ENCODE measurements at regions not wholly inside any gene's neighbourhood (a gene's known extent, or its start where the extent isn't known, plus 50 kb on each side); places are given as distances from the start of the nearest gene placed in this dataset.

DNA sequence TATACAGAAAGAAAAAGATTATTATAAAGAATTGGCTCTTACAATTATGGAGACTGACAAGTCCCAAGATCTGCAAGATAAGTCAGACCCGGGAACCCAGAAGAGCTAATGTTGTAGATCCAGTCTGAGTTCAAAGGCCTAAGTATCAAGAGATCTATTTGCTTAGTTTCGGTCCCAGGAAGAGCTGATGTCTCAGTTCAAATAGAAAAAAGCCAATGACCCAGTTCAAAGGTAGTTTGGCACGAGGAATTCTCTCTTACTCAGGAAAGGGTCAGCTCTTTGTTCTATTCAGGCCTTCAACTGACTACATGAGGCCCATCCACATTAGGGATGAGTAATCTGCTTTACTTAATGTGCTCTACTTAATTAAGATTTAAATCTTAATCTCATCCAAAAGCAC is 128.3 kb upstream of the PLCXD3 start:
- no peaks in the 10 kb centered on the region for H3K4me1 ChIP-seq (ENCODE audit: control insufficient read depth, insufficient read depth, low read length)
- intact Hi-C loops (cut with micrococcal nuclease) (loop anchor here (5.0 kb wide), 1 partner anchor 366 kb away; no protein-coding TSS in a partner anchor), in situ Hi-C loops (cut with MboI; ENCODE audit: low sequenced_read_pairs) (loop anchor here (25.0 kb wide), 1 partner anchor 726 kb away; the partner anchor contains the start of gene C7), dilution Hi-C loops (cut with HindIII; ENCODE audit: low sequenced_read_pairs, unreplicated experiment) (no loop called here)
- ATAC-seq (ENCODE audit: low read depth): no peak
- H3K36me3 ChIP-seq (ENCODE audit: control insufficient read depth, insufficient read depth, low read length): no peaks in the 10 kb centered on the region
- TF ChIP-seq, protein P1, sequence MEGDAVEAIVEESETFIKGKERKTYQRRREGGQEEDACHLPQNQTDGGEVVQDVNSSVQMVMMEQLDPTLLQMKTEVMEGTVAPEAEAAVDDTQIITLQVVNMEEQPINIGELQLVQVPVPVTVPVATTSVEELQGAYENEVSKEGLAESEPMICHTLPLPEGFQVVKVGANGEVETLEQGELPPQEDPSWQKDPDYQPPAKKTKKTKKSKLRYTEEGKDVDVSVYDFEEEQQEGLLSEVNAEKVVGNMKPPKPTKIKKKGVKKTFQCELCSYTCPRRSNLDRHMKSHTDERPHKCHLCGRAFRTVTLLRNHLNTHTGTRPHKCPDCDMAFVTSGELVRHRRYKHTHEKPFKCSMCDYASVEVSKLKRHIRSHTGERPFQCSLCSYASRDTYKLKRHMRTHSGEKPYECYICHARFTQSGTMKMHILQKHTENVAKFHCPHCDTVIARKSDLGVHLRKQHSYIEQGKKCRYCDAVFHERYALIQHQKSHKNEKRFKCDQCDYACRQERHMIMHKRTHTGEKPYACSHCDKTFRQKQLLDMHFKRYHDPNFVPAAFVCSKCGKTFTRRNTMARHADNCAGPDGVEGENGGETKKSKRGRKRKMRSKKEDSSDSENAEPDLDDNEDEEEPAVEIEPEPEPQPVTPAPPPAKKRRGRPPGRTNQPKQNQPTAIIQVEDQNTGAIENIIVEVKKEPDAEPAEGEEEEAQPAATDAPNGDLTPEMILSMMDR (conservative IDR thresholded peaks at IDR 0.05; ENCODE audit: low read depth, low read length): no peak
- TF ChIP-seq POLR2A (IDR thresholded peaks at IDR 0.05; ENCODE audit: low read depth, low read length) (no peak), RFX5 (IDR thresholded peaks at IDR 0.05; ENCODE audit: low read depth, low read length) (no peak), RCOR1 (IDR thresholded peaks at IDR 0.05; ENCODE audit: insufficient replicate concordance, low read length) (no peak), RAD21 (IDR thresholded peaks at IDR 0.05; ENCODE audit: low read length) (no peak), CEBPB (IDR thresholded peaks at IDR 0.05; ENCODE audit: low read depth, low read length) (no peak), BHLHE40 (IDR thresholded peaks at IDR 0.05; ENCODE audit: low read depth, low read length) (no peak), MXI1 (IDR thresholded peaks at IDR 0.05; ENCODE audit: borderline replicate concordance, low read depth, low read length) (no peak), NFE2L2 (IDR thresholded peaks at IDR 0.05; ENCODE audit: low read depth, low read length) (no peak), CHD1 (IDR thresholded peaks at IDR 0.05; ENCODE audit: low read depth, low read length) (no peak), MAZ (IDR thresholded peaks at IDR 0.05; ENCODE audit: borderline replicate concordance, low read depth, low read length) (no peak), SMC3 (IDR thresholded peaks at IDR 0.05; ENCODE audit: low read depth, low read length) (no peak), MAFK (IDR thresholded peaks at IDR 0.05; ENCODE audit: low read depth, low read length) (no peak), FOS (IDR thresholded peaks at IDR 0.05; ENCODE audit: low read depth, low read length) (no peak)
- TF ChIP-seq, protein P2, sequence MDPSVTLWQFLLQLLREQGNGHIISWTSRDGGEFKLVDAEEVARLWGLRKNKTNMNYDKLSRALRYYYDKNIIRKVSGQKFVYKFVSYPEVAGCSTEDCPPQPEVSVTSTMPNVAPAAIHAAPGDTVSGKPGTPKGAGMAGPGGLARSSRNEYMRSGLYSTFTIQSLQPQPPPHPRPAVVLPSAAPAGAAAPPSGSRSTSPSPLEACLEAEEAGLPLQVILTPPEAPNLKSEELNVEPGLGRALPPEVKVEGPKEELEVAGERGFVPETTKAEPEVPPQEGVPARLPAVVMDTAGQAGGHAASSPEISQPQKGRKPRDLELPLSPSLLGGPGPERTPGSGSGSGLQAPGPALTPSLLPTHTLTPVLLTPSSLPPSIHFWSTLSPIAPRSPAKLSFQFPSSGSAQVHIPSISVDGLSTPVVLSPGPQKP (IDR thresholded peaks at IDR 0.05; ENCODE audit: borderline replicate concordance, low read depth, low read length): no peak
- TF ChIP-seq, protein P3, sequence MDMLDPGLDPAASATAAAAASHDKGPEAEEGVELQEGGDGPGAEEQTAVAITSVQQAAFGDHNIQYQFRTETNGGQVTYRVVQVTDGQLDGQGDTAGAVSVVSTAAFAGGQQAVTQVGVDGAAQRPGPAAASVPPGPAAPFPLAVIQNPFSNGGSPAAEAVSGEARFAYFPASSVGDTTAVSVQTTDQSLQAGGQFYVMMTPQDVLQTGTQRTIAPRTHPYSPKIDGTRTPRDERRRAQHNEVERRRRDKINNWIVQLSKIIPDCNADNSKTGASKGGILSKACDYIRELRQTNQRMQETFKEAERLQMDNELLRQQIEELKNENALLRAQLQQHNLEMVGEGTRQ (IDR thresholded peaks at IDR 0.05; ENCODE audit: low read depth, low read length): no peak
- no peak overlapping the region for H2BK5ac ChIP-seq (ENCODE audit: low read depth, low read length, poor library complexity, severe bottlenecking)
- ChIA-PET CTCF (interaction anchor here (1.0 to 1.3 kb wide), 3 partner anchors 9 to 369 kb away, joined by 3 read pairs; no protein-coding TSS in a partner anchor), POLR2A (ENCODE audit: unreplicated experiment) (no interaction called here)
- no peak overlapping the region for H3K4me2 ChIP-seq (ENCODE audit: low read depth, low read length)
- no peak overlapping the region for H2AFZ ChIP-seq (replicated peaks; ENCODE audit: low read length, poor library complexity)
- no peaks in the 10 kb centered on the region for H3K9me3 ChIP-seq (ENCODE audit: control insufficient read depth, insufficient read depth, low read length)
- H3K14ac ChIP-seq (replicated peaks; ENCODE audit: low read depth, low read length): no peak overlapping the region
- no peak overlapping the region for H4K91ac ChIP-seq (ENCODE audit: insufficient read depth, low read depth, low read length)
- no peaks in the 10 kb centered on the region for H3K27me3 ChIP-seq (ENCODE audit: control insufficient read depth, insufficient read depth, low read length)
- H4K20me1 ChIP-seq (ENCODE audit: insufficient read depth, low read length): no peaks in the 10 kb centered on the region
- no peaks in the 10 kb centered on the region for H3K9me1 ChIP-seq (ENCODE audit: insufficient read depth, low read length)
- no CpG with 5 or more reads among the region's 3 CpGs for WGBS, 2 experiments (ENCODE audit: extremely low coverage in 2 of 2, insufficient read length in 1 of 2)
- no peak overlapping the region for H2BK20ac ChIP-seq (ENCODE audit: low read depth, low read length)
- no peak overlapping the region for H3K4ac ChIP-seq (ENCODE audit: low read depth, low read length)
- H3K9ac ChIP-seq (ENCODE audit: low read depth, low read length): no peak overlapping the region
- H3K79me1 ChIP-seq (ENCODE audit: low read depth in 1 of 2, low read length in 2 of 2): no peaks in the 10 kb centered on the region
- no TSS peak for BruUV-seq (replicated peaks)
- H3K4me3 ChIP-seq (ENCODE audit: insufficient read depth, low read depth, low read length): no peak overlapping the region
- no peak overlapping the region for H2BK15ac ChIP-seq (ENCODE audit: low read depth, low read length)
- no peak overlapping the region for H2BK120ac ChIP-seq (ENCODE audit: low read depth, low read length)
- H2AK5ac ChIP-seq (ENCODE audit: low read depth, low read length): no peak overlapping the region
- no peak overlapping the region for H3K56ac ChIP-seq (ENCODE audit: extremely low read depth, insufficient read depth, low read length)
- no peak overlapping the region for H3K18ac ChIP-seq (ENCODE audit: low read depth, low read length)
- no peak overlapping the region for H4K8ac ChIP-seq (ENCODE audit: low read depth in 2 of 2, low read length in 2 of 2)
- H4K5ac ChIP-seq (ENCODE audit: low read depth, low read length): no peak overlapping the region
- no peak for DNase-seq
- no peak overlapping the region for H2AK9ac ChIP-seq (replicated peaks; ENCODE audit: low read depth, low read length, poor library complexity)
- H3K23ac ChIP-seq (ENCODE audit: low read depth, low read length): no peak overlapping the region
- no peak overlapping the region for H3K27ac ChIP-seq (ENCODE audit: insufficient read depth, low read length)
